GM19467 (cell line): ENCODE measurements at regions not wholly inside any gene's neighbourhood (a gene's known extent, or its start where the extent isn't known, plus 50 kb on each side); places are given as distances from the start of the nearest gene placed in this dataset.
"Not testable (repeated sequence)": the region's sequence is repeated elsewhere in the genome, so short reads cannot be mapped to it uniquely, and the experiment has no call there.

Experiments used
- ATAC-seq: cut with Tn5 transposase; IDR thresholded peaks from one replicate; pipeline ENCODE4 v1.9.1; 2021; ENCODE audit warnings: mild to moderate bottlenecking, moderate library complexity; ENCODE audit not compliant: unreplicated experiment

DNA sequence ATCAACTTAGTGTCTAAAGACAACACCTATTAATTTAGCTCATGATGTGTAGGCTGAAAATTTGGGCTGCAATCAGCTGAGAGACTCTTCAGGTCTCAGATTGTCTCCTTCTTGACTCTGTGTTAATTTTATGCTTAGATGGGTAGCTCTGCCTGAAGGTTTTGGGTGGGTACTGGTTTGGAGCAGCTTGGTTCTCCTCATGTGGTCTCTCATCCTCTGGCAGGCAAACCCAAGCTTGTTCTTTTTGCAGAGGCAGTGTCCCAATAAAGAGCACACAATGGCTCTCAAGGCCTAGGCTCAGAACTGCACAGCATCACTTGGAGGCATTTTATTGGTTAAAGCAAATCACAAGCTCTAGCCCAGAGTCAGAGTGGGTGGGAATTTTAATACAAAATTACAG is 280.6 kb downstream of the BTBD3 start:
- ATAC-seq = no peak

DNA sequence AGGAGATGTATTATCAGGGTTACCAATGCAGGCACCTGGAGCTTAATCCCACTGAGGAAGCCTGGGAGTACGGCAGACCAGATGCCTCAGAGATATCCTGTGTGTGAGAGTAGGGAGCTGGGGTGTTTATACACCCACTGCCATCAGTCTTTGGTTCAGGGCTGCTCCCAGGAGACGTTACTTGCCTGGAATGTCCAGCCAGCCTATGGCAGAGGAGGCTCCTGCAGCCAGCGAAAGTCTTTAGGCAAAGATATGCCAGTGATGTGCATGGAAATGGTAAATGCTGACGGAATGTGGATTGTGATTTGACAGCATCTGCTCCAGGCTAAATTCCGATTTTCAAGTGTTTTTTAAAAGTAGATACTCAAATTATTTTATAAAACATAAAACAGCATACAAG is 282.0 kb downstream of the BTBD3 start:
- ATAC-seq = no peak

DNA sequence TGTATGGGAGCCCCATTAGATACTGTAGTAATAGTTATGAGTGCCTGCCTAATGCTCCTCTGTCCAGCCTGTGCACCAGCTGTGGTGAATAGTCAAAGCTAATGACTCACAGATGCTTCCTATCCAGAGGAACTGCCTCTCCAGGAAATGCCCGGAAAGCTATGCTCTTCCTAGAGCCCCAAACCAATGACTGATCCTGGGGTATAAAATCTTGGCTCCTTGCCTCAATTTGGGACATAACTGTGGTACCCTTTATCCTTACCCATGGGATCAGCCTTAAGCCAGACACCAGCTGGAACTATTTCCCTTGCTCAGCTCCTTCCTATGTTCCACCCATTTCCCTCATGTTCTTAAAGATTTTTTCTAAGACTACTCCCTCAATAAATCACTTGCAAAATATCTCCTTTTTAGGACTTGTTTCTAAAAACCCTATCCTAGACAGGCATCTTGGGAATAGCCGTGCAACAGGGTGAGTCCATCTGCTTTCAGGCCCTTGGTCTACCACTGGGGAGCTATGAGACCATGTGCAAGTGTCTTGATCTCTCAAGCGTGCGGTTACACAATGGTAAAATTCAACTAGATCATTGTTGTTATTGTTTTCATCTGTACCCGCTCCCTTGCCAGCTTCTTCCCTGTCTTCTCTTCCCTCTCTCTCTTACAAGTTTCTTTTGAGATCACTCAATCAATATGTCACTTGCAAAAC is 283.7 kb downstream of the BTBD3 start:
- no peak for ATAC-seq

DNA sequence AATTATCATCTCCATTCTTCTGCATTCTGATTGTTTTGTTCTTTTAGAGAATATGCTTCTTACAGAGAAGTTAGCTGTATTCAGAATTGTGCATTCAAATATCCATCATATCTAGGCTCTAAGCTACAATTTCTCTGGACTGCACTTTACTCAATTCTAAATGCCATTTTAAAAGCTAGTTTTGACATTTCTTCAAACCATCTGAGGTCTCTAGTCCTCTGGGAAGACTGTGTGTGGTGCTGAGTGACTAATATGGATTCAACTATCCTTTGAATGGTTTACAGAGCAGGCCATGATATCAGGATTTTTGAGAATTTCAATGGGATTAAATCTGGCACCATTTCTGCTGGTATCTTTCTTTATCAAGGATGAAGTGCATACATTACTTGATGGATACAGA is 285.7 kb downstream of the BTBD3 start:
- no peak for ATAC-seq

DNA sequence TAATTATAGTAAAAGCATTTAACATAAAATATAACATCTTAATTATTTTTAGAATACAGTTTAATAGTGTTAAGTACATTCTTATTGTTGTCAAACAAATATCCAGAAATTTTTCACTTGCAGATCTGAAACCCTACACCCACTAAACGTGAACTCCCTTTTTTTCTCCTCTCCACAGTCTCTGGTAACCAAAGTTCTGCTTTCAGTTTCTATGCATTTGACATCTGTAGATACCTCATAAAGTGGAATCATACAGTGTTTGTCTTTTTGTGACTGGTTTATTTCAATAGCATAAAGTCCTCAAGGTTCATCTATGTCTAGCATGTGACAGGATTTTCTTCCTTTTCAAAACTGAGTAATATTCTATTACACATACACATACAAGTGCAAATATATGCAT is 286.3 kb downstream of the BTBD3 start:
- ATAC-seq = no peak

DNA sequence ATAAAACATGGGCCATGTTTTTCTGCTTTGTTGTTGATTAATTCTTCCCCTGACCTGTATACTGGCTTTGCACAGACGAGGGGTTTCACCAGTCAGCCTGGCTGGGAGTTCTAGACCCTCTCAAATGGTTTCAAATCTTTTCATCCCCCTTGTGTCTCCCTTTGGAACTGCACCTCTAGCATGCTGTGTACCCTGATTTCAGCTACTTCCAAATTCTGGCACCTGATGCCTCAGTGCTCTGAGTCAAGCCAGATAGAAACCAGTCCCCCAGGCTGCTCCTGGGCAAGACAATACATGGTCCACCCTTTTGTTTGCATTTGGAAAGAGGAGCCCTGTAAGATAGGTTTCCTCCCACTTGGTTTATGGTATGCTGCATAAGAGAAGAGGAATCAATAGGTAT is 290.2 kb downstream of the BTBD3 start:
- no peak for ATAC-seq

DNA sequence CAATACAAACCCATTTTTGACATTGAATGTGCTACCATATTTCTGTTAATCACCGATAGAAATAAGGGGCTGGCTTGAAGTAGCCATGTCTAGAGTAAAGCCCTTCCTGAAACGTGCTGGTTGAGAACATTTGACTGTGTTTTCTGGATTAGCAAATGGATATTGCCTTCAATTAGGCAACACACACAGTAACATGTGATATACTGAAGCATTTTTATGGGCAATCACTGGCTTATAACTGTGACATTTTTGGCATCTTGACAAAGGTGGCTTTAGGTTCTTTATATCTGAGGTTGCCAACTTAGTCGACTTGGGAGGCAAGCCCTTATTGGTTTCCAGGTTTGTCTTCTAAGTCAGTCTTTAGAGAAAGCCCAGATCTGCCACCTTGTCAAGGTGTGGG is 292.9 kb downstream of the BTBD3 start:
- ATAC-seq = no peak

DNA sequence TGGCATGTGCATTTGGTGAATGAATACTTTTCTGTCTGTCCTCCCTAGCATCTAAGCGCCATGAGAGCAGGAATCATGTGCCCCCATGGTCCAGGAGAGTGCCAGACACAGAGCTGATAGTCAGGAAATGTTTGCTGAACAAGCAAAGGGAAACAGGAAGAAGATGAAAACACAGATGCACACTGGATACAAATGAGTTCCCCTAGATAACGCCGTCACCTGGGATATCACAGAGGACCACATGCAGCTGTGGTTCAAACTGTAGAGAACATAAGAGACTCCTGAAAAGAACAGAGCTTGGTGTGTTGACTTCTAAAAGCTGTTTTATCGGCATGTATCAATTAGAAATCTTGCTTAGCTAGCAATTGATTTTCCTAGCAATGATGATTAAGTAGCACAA is 293.7 kb downstream of the BTBD3 start:
- ATAC-seq = no peak

DNA sequence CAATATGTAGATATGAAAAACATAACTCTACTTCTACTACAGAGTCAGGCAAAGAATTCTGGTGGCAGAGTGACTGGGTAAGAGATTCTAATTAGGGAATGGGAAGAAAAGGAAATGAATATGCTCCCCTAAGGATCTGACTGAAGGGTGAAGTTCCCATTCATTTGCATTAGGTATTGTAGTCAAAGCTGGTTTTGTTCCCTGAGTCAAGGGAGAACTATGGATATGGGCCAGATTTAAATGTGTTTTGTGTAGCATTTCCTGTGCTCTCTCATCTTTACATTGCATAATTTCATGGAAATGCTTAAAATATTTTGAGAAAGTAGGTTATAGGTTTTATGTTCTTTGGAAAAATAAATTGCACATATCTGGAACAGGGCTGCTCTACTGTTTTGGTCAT is 299.7 kb downstream of the BTBD3 start:
- ATAC-seq = no peak

DNA sequence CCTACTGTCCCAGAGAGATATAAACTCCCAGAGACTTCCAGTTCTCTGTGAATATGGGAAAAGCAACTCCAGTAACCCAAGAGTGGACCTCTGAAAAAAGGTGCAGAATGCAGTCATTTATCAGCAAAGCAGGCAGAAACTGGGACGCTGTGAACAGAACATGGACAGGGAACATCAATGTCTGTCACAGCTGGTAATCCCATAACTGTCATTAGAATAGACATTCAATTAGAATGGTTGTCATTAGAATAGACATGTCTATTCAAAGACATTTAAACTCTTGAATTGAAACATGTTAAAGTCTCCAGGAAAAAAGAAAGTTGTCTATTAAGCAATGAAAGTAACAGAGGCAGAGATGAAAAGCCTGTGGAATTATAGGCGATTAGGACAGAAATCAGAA is 302.1 kb downstream of the BTBD3 start:
- no peak for ATAC-seq

DNA sequence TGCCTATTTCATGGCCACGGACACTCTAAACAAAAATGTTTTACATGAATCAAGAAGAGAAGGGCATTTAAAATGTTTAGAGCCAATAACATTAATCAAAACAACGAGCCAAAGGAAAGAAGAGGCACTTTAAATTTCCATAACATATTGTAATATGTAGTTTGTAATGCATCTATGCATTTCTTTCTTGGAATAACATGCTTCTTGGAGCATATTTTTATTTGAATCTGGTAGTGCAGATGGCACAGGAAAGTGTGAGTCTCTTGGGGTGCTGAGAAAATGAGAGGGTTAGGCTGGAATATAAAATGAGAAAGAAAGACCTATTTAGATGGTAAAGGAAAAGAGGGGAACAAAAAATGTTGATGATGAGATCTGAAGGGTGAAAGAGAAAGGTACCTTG is 305.4 kb downstream of the BTBD3 start:
- no peak for ATAC-seq

DNA sequence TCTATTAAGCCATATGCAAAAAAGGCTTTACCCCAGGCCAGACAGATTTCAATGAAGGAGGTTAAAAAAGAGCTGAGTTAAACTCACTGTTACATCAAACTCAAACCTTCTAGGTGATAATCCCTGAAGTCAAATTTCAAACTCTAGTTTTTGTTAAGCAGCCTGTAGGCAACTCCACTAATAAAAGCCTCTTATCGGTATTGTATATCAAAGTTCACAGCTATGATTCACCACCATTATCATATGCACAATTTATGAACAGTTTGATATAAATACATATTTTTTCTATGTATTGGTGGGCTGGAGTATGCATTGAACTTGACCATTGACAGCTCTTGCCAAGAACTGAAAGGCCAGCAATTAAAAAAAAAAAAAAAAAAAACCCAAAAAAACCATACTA is 308.2 kb downstream of the BTBD3 start:
- ATAC-seq = no peak

DNA sequence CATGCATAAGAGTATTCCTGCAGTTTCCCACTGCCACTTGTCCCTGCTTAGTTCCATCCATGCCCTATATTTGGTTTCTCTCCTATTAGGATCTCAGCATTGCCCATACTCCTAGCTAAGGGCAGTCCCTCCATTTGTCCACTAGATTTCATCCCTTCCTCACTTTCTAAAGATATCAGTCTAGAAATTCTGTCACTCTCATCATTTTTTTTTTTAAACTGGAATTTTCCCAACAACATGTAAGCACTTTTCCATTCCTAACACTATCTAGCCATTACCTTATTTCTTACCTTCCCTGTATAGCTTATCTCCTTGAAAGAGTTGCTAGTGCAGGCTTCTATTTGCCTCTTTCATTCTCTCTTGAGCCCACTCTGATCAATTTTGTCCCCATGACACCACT is 312.2 kb downstream of the BTBD3 start:
- ATAC-seq = no peak

DNA sequence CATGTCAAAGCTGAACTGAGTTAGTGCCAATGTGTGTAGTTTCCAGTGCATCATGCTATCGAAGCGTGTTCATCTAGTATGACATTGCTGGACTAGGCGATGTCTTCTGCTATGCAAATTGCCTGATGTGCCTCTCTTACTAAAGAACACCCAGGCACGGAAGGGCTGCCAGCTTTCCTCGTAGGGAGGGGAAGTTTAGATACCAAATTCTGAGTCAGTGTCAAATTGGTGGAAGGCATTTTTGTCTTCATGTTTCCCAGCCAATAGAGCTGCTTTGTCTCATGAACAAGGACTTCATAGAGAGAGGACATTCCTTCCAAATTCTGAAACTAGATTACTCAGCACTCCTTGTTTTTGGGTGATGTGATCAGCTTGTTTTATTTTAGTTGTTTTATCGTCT is 320.1 kb downstream of the BTBD3 start:
- ATAC-seq = no peak

DNA sequence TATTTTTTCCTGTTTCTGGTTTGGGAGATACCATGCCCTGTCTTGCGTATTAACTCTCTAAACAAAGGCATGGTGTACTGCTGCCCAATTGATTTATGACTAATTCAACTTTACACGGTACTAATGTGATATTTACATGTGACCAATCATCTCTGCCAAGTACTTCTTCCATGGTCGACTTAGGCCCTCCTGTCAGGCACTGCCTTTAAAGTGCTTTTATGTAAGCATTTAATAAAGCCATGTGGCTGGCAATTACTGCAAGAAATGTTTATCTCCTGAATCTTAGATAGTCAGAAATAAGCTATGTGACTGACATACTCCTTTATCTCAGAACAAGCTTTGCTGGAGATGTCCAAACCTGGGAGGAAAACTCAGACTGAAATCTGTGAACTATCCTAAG is 323.4 kb downstream of the BTBD3 start:
- ATAC-seq = no peak

DNA sequence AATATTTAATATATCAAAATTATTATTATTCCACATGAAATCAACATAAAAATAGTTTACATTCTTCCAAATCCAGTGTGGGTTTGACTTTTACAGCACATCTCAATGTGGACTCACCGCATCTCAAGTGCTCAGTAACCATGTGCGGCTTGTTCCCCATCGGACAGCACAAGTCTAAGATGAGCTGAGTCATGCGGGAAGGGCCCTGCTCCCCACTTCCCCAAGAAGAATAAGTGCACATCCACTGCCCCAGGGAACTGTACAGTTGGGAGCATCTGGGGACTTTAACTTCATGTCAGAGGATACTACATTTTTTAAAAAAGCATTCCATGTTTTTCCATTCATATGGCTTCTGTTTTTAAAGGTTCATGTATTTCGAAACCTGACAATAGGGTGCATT is 325.6 kb downstream of the BTBD3 start:
- no peak for ATAC-seq

DNA sequence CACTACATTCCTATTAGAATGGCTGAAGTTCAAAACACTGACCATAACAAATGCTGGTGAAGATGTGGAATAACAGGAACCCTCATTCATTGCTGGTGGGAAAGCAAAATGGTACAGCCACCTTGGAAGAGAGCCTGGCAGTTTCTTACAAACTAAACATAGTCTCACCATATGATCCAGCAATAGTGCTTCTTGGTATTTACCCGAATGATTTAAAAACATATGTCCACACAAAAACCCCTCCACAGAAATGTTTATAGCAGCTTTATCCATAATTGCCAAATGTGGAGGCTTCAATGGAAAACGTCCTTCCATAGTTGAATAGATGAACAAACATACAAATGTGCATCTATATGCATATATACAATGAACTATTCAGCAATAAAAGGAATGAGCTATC is 330.8 kb downstream of the BTBD3 start:
- ATAC-seq = no peak

DNA sequence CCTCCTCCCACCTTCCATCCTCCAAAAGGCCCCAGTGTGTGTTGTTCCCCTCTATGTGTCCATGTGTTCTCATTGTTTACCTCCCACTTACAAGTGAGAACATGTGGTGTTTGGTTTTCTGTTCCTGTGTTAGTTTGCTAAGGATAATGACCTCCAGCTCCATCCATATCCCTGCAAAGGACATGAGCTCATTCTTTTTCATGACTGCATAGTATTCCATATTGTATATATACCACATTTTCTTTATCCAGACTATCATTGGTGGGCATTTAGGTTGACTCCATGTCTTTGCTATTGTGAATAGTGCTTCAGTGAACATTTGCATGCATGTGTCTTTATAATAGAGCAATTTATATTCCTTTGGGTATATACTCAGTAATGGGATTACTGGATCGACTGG is 333.0 kb downstream of the BTBD3 start:
- not testable (repeated sequence) for ATAC-seq

DNA sequence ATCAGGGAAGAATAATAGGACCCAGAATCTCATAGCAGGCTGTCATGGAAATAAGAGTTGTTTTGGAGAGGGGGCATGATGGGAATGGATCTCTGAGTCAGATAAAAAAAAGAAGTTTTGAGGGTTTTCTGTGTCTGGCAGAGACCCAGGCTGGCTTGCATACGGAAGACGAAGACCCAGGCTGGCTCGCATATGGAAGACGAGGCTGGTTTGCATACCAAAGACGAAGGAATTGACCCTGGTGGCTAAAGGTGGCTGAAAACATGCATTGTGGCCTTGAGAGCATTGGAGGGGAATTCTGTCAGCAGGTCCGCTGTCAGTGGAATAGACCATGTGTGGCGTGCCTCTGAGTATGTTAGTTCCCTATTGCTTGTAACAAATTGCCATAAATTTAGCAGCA is 335.1 kb downstream of the BTBD3 start:
- no peak for ATAC-seq

DNA sequence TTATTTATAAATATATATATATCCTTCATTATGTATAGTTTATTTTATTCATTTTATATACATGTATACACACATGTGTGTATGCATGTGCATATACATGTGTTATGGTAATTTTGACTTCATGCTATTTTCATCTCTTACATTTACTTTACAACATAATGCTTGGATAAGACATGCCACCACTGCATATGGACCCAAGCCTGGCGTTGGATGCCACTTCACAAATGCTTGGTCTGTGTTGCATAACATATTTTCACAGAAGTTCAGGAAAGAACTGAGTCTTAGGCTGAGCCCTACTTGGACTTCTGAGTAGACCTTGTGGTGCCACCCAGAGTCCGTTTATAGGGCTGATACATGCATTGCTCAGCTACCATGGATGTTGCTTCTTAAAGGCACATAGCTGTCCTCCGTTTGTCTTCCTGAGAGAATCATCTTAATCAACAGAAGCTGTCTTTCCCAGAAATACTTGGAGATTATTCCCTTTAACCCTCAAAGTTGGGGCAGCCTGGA is 337.8 kb downstream of the BTBD3 start:
- ATAC-seq = no peak

DNA sequence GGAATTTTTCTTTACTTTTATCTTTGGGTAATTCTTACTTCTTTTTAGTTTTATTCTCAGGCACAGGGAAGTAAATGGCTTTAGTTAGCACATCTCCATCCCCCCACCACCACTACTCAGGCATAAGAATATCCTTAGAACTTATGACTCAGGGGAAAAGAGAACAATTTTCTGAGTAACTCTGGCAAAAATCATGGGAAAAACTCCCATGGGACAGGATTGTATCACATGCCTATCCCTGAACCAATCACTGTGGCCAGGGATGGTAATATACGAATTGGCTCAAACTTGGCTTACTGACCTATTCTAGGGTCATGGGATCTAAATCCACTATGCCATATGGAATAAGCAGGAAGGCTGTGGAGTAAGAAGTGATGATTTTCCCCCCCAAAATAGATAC is 339.1 kb downstream of the BTBD3 start:
- no peak for ATAC-seq

DNA sequence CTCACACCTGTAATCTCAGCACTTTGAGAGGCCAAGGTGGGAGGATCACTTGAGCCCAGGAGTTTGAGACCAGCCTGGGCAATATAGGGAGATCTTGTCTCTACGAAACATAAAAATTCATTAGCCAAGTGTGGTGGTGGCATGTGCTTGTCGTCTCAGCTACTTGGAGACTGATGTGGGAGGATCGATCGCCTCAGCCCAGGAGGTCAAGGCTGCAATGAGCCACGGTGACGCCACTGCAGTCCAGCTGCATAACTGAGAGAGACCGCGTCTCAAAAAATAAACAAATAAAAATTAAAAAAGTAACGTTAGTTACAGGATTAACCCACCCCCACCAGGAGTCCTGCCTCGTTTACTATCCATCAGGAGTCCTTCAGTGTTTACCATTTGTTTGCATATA is 345.1 kb downstream of the BTBD3 start:
- no peak for ATAC-seq

DNA sequence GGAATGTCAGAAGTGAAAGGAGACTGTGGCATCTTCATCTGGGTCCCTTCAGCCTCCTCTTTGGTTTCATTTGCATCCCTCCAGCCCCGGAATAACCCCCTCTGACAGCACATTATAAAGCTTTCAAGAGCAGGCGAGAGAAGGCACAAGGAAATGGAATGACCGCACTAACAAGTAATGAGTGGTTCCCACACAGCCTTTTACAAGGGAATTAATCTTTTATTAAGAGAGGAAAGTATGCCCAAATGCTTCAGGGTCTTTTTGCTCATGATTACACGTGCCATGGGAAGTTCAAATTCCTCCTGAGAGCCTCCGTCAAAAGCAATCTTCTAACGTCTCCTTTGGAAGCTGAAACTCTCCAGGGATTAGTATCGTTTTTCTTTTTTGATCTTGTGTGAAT is 347.0 kb downstream of the BTBD3 start:
- no peak for ATAC-seq
